ENCODE measurements at regions not wholly inside any gene's neighbourhood (a gene's known extent, or its start where the extent isn't known, plus 50 kb on each side); places are given as distances from the start of the nearest gene placed in this dataset.
"Not testable (repeated sequence)": the region's sequence is repeated elsewhere in the genome, so short reads cannot be mapped to it uniquely, and the experiment has no call there.

DNA sequence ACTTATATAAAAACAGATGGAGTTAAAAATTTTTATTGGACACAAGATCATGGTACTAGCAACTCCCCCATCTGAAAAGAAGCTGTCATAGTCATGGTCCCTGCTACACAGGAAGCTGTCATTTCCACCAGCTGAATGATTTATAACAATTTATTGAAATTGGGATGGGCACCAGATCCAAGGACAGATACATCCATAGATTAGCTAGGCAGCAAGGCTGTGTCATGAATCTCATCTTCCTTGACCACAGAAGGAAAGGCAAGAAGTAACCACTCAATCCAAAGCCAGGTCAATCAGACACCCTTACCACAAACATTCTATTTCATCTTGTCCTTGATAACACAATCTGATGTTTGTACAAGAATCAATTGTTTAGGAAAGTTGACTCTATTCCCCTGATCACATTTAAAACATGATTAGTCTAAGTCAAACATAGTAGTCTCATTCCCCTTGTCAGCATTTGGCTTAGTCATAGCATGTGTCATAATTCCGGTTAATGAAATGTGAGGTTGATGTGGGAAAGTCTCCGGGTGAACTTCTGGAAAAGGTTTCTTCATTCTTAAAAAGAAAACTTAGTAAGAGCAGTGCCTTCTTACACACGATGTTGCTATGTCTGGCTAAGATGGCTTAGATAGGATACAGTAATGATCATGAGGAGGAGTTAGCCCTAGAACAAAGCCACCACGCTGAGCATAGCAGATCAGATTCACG is 462.6 kb upstream of the PAPPA start:
- Mint-ChIP-seq H3K4me3 (no peak overlapping the region), H3K4me1 (ENCODE audit: low read depth) (no peaks in the 10 kb centered on the region), H3K27me3 (ENCODE audit: low read depth) (no peaks in the 10 kb centered on the region), H3K9me3 (ENCODE audit: insufficient read depth) (no peaks in the 10 kb centered on the region), H3K27ac (no peak overlapping the region), H3K36me3 (ENCODE audit: low read depth) (no peaks in the 10 kb centered on the region)
- ATAC-seq (no peak), DNase-seq (no peak)
- ChIA-PET CTCF (no interaction called here), POLR2A (no interaction called here)

DNA sequence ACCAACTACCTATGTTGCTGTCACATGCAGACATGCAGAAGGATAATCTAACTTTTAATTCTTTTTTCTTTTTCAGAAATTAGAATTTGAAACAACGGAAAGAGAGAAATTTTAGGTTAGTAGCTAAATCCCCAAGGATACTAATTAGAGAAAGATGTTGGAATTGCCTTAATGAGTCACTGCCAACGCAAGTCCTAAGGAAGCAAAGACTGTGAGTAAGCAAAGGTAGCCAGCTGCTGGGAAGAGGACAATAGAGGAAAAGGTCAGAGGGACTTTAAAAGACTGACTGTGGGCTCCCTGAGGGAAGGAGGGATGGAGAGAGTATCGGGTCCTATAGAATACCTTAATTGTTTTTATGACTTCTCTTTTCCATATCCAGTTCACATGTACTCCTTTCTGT is 461.9 kb upstream of the PAPPA start:
- no peaks in the 10 kb centered on the region for H3K36me3 Mint-ChIP-seq (ENCODE audit: low read depth)
- ATAC-seq (no peak), DNase-seq (no peak)
- no peak overlapping the region for H3K4me3 Mint-ChIP-seq
- no peaks in the 10 kb centered on the region for H3K9me3 Mint-ChIP-seq (ENCODE audit: insufficient read depth)
- no peaks in the 10 kb centered on the region for H3K4me1 Mint-ChIP-seq (ENCODE audit: low read depth)
- ChIA-PET CTCF (no interaction called here), POLR2A (no interaction called here)
- no peak overlapping the region for H3K27ac Mint-ChIP-seq
- H3K27me3 Mint-ChIP-seq (ENCODE audit: low read depth) = no peaks in the 10 kb centered on the region

GRCh38 chr9:115692868-115693267 is 460.7 kb upstream of the PAPPA start:
- H3K9me3 Mint-ChIP-seq (ENCODE audit: insufficient read depth); ATAC-seq; CTCF ChIA-PET; H3K36me3 Mint-ChIP-seq (ENCODE audit: low read depth); H3K4me1 Mint-ChIP-seq (ENCODE audit: low read depth); H3K4me3 Mint-ChIP-seq; H3K27ac Mint-ChIP-seq; DNase-seq; POLR2A ChIA-PET; H3K27me3 Mint-ChIP-seq (ENCODE audit: low read depth): not testable (repeated sequence)

- ChIA-PET POLR2A (no interaction called here), CTCF (interaction anchor here (0.6 kb wide), 1 partner anchor 393 kb away, joined by 3 read pairs; no protein-coding TSS in a partner anchor)
- H3K27ac Mint-ChIP-seq = no peak overlapping the region
- no peaks in the 10 kb centered on the region for H3K9me3 Mint-ChIP-seq (ENCODE audit: insufficient read depth)
- no peaks in the 10 kb centered on the region for H3K4me1 Mint-ChIP-seq (ENCODE audit: low read depth)
- no peak overlapping the region for H3K4me3 Mint-ChIP-seq
- DNase-seq (no peak), ATAC-seq (no peak)
- no peaks in the 10 kb centered on the region for H3K27me3 Mint-ChIP-seq (ENCODE audit: low read depth)
- no peaks in the 10 kb centered on the region for H3K36me3 Mint-ChIP-seq (ENCODE audit: low read depth)
These were observed 459.6 kb upstream of the PAPPA start for GRCh38 chr9:115694014-115694413.

GRCh38 chr9:115694991-115695390 is 458.6 kb upstream of the PAPPA start:
- CTCF ChIA-PET = no interaction called here
- POLR2A ChIA-PET = no interaction called here
- ATAC-seq = no peak
- H3K27ac Mint-ChIP-seq = no peak overlapping the region
- DNase-seq = no peak
- H3K9me3 Mint-ChIP-seq (ENCODE audit: insufficient read depth) = no peaks in the 10 kb centered on the region
- H3K36me3 Mint-ChIP-seq (ENCODE audit: low read depth) = no peaks in the 10 kb centered on the region
- no peak overlapping the region for H3K4me3 Mint-ChIP-seq
- no peaks in the 10 kb centered on the region for H3K4me1 Mint-ChIP-seq (ENCODE audit: low read depth)
- no peaks in the 10 kb centered on the region for H3K27me3 Mint-ChIP-seq (ENCODE audit: low read depth)

DNA sequence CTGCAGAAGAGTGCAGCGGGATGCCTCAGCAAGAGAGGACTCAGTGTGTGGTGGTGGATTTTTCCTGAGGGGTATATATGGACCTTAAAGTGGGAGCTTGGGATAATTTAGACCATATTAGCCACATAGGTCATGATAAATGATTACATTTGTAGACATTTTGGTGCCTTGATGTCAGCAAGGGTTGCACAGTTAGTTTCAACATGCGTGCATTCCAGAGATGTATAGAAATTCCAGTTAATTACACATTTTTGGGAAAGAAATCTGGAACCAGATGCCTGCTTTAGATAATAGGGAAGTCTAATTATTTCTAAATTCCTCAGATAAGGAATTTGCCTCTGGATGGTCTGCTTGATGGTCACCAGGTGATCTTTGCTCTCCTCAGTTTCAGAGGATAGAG is 440.6 kb upstream of the PAPPA start:
- ChIA-PET POLR2A (no interaction called here), CTCF (no interaction called here)
- H3K27ac Mint-ChIP-seq = no peak overlapping the region
- H3K27me3 Mint-ChIP-seq (ENCODE audit: low read depth) = no peaks in the 10 kb centered on the region
- peaks cover 8% of the 10 kb centered on the region for H3K9me3 Mint-ChIP-seq (ENCODE audit: insufficient read depth)
- H3K36me3 Mint-ChIP-seq (ENCODE audit: low read depth) = no peaks in the 10 kb centered on the region
- no peaks in the 10 kb centered on the region for H3K4me1 Mint-ChIP-seq (ENCODE audit: low read depth)
- ATAC-seq (no peak), DNase-seq (no peak)
- no peak overlapping the region for H3K4me3 Mint-ChIP-seq

- H3K9me3 Mint-ChIP-seq (ENCODE audit: insufficient read depth) = peaks cover 8% of the 10 kb centered on the region
- ChIA-PET CTCF (no interaction called here), POLR2A (no interaction called here)
- no peaks in the 10 kb centered on the region for H3K4me1 Mint-ChIP-seq (ENCODE audit: low read depth)
- H3K36me3 Mint-ChIP-seq (ENCODE audit: low read depth) = no peaks in the 10 kb centered on the region
- H3K4me3 Mint-ChIP-seq = no peak overlapping the region
- H3K27me3 Mint-ChIP-seq (ENCODE audit: low read depth) = no peaks in the 10 kb centered on the region
- ATAC-seq (no peak), DNase-seq (no peak)
- H3K27ac Mint-ChIP-seq = no peak overlapping the region
These were observed 437.9 kb upstream of the PAPPA start for GRCh38 chr9:115715666-115716065.

DNA sequence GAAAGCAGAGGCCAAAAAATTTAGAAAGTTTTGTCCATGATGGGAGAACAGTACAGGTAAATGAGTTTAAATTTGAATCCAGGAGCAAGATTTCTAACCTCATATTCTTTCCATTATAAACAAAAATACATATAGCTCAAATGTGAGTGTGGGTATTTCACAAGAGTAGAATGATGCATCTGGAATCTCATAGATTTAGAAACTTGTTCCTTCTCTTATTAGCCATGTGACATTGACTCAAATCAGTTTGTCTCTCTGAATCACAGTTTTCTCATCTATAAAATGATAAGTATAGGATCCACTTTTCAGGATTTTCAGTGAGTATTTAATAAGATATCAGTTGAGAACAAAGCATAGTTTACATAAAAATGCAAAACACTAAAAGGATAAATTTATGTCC is 436.3 kb upstream of the PAPPA start:
- Mint-ChIP-seq H3K27me3 (ENCODE audit: low read depth) (no peaks in the 10 kb centered on the region), H3K27ac (no peak overlapping the region), H3K9me3 (ENCODE audit: insufficient read depth) (no peaks in the 10 kb centered on the region), H3K36me3 (ENCODE audit: low read depth) (no peaks in the 10 kb centered on the region), H3K4me3 (no peak overlapping the region), H3K4me1 (ENCODE audit: low read depth) (no peaks in the 10 kb centered on the region)
- ChIA-PET POLR2A (no interaction called here), CTCF (no interaction called here)
- ATAC-seq (no peak), DNase-seq (no peak)

- Mint-ChIP-seq H3K27me3 (ENCODE audit: low read depth) (no peaks in the 10 kb centered on the region), H3K9me3 (ENCODE audit: insufficient read depth) (no peaks in the 10 kb centered on the region), H3K36me3 (ENCODE audit: low read depth) (no peaks in the 10 kb centered on the region), H3K4me1 (ENCODE audit: low read depth) (no peaks in the 10 kb centered on the region), H3K4me3 (no peak overlapping the region), H3K27ac (no peak overlapping the region)
- no peak for ATAC-seq
- ChIA-PET CTCF (no interaction called here), POLR2A (no interaction called here)
- no peak for DNase-seq
These were observed 435.8 kb upstream of the PAPPA start for GRCh38 chr9:115717711-115718173.

DNA sequence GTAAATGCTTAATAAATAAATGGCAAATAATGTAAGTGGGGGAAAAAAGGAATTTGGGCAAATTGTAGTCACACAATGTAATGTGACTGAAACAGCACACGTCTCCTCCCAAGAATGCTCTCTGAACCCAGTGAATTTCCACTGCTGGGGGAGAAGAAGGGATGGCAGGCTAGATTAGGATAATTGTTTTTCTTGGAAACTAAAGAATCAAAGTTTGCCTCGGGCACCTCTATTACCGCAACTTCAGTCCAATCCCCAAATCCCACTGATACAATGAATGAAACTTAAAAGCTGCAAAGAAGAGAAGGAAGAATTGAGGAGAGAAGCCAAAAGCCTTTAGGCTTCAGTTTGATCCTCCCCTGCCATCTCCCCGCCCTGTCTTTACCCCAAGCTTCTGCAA is 423.2 kb upstream of the PAPPA start:
- no peak for DNase-seq
- no peak overlapping the region for H3K27ac Mint-ChIP-seq
- H3K9me3 Mint-ChIP-seq (ENCODE audit: insufficient read depth) = no peaks in the 10 kb centered on the region
- no peaks in the 10 kb centered on the region for H3K27me3 Mint-ChIP-seq (ENCODE audit: low read depth)
- no peaks in the 10 kb centered on the region for H3K36me3 Mint-ChIP-seq (ENCODE audit: low read depth)
- ATAC-seq = no peak
- no peaks in the 10 kb centered on the region for H3K4me1 Mint-ChIP-seq (ENCODE audit: low read depth)
- ChIA-PET CTCF (no interaction called here), POLR2A (no interaction called here)
- no peak overlapping the region for H3K4me3 Mint-ChIP-seq

DNA sequence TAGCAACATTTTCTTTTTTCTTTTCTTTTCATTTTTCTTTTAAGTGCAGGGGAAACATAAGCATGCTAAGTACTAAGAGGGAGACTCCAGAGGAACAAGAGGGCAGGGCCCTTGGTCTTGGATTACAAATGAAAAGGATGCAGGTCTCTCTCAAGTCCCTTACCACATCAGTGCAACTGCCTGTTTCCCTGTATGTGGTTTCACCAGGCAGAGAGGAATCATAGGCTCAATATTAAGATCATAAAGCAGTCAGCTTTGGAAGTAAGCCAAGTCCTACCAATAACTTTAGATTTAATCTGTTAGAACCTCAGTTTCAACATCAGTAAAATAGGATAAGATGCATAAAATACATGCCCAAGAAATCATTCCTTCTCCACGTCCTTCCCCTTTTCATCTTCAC is 422.7 kb upstream of the PAPPA start:
- Mint-ChIP-seq H3K4me3 (no peak overlapping the region), H3K27me3 (ENCODE audit: low read depth) (no peaks in the 10 kb centered on the region), H3K4me1 (ENCODE audit: low read depth) (no peaks in the 10 kb centered on the region), H3K27ac (no peak overlapping the region), H3K36me3 (ENCODE audit: low read depth) (no peaks in the 10 kb centered on the region), H3K9me3 (ENCODE audit: insufficient read depth) (no peaks in the 10 kb centered on the region)
- POLR2A ChIA-PET = no interaction called here
- no peak for DNase-seq
- no peak for ATAC-seq
- CTCF ChIA-PET = no interaction called here

GRCh38 chr9:115733318-115734110 is 420.1 kb upstream of the PAPPA start:
- ATAC-seq = no peak
- no peak for DNase-seq
- CTCF ChIA-PET = no interaction called here

More at GRCh38 chr9:115733318-115734110, 420.1 kb upstream of the PAPPA start:
- Mint-ChIP-seq H3K27me3 (ENCODE audit: low read depth) (no peaks in the 10 kb centered on the region), H3K9me3 (ENCODE audit: insufficient read depth) (no peaks in the 10 kb centered on the region), H3K36me3 (ENCODE audit: low read depth) (no peaks in the 10 kb centered on the region), H3K27ac (no peak overlapping the region), H3K4me3 (no peak overlapping the region), H3K4me1 (ENCODE audit: low read depth) (no peaks in the 10 kb centered on the region)
- POLR2A ChIA-PET = no interaction called here
